ENCODE measurements at regions not wholly inside any gene's neighbourhood (a gene's known extent, or its start where the extent isn't known, plus 50 kb on each side); places are given as distances from the start of the nearest gene placed in this dataset.

- no peak for DNase-seq (ENCODE audit: low read depth)
- no peak overlapping the region for H3K4me3 ChIP-seq (ENCODE audit: control insufficient read depth, low read depth, low read length)
These were observed 100.1 kb downstream of the SINHCAF start for GRCh38 chr12:31225656-31226535.

GRCh38 chr12:31226639-31227038 lies 99.3 kb downstream of the SINHCAF start:
- no peak for TF ChIP-seq CTCF (conservative IDR thresholded peaks at IDR 0.05; ENCODE audit: control insufficient read depth, insufficient read depth, low read depth, low read length)
- no peak overlapping the region for H3K4me3 ChIP-seq (ENCODE audit: control insufficient read depth, low read depth, low read length)
- DNase-seq (ENCODE audit: low read depth): no peak

More at GRCh38 chr12:31225656-31226535, 100.1 kb downstream of the SINHCAF start:
- no peak for TF ChIP-seq CTCF (conservative IDR thresholded peaks at IDR 0.05; ENCODE audit: control insufficient read depth, insufficient read depth, low read depth, low read length)

GRCh38 chr12:31227401-31227981 lies 98.5 kb downstream of the SINHCAF start:
- no peak for TF ChIP-seq CTCF (conservative IDR thresholded peaks at IDR 0.05; ENCODE audit: control insufficient read depth, insufficient read depth, low read depth, low read length)
- no peak for DNase-seq (ENCODE audit: low read depth)
- H3K4me3 ChIP-seq (ENCODE audit: control insufficient read depth, low read depth, low read length): no peak overlapping the region

GRCh38 chr12:31228811-31229792 lies 96.8 kb downstream of the SINHCAF start:
- no peak overlapping the region for H3K4me3 ChIP-seq (ENCODE audit: control insufficient read depth, low read depth, low read length)
- no peak for DNase-seq (ENCODE audit: low read depth)
- TF ChIP-seq CTCF (conservative IDR thresholded peaks at IDR 0.05; ENCODE audit: control insufficient read depth, insufficient read depth, low read depth, low read length): no peak

GRCh38 chr12:31230004-31230403 lies 95.9 kb downstream of the SINHCAF start:
- no peak overlapping the region for H3K4me3 ChIP-seq (ENCODE audit: control insufficient read depth, low read depth, low read length)
- TF ChIP-seq CTCF (conservative IDR thresholded peaks at IDR 0.05; ENCODE audit: control insufficient read depth, insufficient read depth, low read depth, low read length): no peak
- DNase-seq (ENCODE audit: low read depth): no peak
